ENCODE measurements at regions not wholly inside any gene's neighbourhood (a gene's known extent, or its start where the extent isn't known, plus 50 kb on each side); places are given as distances from the start of the nearest gene placed in this dataset.

DNA sequence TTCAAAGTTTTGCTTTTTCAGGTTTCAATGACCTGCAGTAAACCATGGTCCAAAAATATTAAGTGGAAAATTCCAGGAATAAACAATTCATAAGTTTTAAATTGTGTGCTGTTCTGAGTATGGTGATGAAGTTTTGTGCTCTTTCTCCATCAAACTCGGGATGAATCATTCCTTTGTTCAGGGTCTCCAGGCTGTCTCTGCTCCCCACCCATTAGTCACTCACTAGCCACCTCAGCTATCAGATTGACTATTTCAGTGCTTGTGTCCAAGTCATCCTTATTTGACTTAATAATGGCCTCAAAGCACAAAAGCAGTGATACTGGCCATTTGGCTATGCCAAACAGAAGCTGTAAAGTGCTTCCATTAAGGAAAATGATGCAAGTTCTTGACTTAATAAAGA lies 1140.4 kb downstream of the EFNB2 start:
- DNase-seq (ENCODE audit: low read depth), result no peak
- no peak overlapping the region for H3K4me3 ChIP-seq (ENCODE audit: low read depth, low read length)
- TF ChIP-seq, protein P1, sequence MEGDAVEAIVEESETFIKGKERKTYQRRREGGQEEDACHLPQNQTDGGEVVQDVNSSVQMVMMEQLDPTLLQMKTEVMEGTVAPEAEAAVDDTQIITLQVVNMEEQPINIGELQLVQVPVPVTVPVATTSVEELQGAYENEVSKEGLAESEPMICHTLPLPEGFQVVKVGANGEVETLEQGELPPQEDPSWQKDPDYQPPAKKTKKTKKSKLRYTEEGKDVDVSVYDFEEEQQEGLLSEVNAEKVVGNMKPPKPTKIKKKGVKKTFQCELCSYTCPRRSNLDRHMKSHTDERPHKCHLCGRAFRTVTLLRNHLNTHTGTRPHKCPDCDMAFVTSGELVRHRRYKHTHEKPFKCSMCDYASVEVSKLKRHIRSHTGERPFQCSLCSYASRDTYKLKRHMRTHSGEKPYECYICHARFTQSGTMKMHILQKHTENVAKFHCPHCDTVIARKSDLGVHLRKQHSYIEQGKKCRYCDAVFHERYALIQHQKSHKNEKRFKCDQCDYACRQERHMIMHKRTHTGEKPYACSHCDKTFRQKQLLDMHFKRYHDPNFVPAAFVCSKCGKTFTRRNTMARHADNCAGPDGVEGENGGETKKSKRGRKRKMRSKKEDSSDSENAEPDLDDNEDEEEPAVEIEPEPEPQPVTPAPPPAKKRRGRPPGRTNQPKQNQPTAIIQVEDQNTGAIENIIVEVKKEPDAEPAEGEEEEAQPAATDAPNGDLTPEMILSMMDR (conservative IDR thresholded peaks at IDR 0.05; ENCODE audit: low read depth, low read length), result no peak

DNA sequence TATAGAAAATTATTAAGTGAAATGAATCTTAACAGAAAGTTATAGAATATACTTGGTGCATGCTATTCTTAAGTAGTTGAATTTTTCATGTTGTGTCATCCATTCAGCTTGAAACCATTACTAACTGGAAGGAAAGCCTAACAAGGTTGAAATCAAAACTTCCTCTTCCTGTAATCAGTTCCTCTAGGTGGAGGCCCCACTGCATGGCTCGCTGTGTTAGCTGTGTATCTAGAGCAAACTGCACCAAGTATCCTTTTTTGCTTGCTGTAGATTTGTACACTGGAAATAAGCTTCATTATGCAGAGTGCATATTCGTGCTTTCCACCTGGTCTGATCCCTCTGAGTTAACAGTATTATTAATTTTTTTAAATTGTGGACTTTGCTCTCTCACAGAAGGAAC lies 1146.1 kb downstream of the EFNB2 start:
- TF ChIP-seq, protein P1 (conservative IDR thresholded peaks at IDR 0.05; ENCODE audit: low read depth, low read length), result no peak
- DNase-seq (ENCODE audit: low read depth), result no peak
- no peak overlapping the region for H3K4me3 ChIP-seq (ENCODE audit: low read depth, low read length)

DNA sequence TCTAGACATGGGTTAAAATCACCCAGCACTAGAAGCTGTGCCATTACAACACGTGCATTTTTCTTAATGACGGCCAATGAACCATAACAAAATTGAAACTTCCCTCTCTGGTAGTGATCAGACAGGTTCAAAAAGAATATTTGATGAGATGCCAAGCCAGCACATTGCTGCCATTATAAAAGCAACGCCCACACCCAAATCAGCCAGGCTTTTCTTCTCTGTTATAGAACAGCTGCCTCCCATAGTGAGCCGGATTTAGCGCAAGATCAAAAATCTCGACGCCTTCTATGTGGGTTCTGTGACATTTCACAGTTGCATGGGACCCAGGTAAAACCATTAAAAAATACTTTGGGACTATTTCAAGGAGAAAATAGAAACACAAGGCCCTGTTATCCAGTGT lies 1158.0 kb downstream of the EFNB2 start:
- no peak overlapping the region for H3K4me3 ChIP-seq (ENCODE audit: low read depth, low read length)
- TF ChIP-seq, protein P1 (conservative IDR thresholded peaks at IDR 0.05; ENCODE audit: low read depth, low read length), result no peak
- no peak for DNase-seq (ENCODE audit: low read depth)

DNA sequence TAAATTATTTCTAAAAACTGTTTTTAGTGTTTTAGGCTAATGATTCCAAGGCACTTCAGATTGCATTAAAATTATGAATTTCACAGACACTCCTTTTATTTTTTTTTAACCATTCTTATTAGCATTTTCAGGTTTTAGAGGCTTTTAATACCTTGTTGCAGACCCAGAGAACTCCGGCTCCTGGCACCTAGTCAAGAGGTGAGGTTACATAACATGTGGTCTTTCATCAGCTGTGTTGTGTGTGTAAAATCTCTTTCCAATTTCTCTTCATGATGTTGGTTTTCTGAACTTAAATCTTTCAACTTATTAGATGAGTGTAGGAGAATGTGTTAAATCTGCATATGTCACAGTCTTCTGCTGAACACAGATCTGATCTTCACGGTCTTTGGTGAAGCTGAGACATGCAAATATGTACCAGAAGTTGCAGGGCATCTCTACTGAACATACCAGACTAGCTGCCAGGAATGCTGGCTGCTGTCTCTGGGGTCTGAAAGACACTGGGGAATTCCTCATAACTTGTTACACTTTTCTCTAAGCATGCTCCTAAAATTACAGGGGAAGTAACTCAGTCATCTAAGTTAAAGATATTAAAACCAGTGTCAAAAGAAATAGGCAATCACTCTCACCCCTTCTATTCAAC lies 1165.3 kb downstream of the EFNB2 start:
- TF ChIP-seq, protein P1 (conservative IDR thresholded peaks at IDR 0.05; ENCODE audit: low read depth, low read length), result no peak
- no peak for DNase-seq (ENCODE audit: low read depth)
- no peak overlapping the region for H3K4me3 ChIP-seq (ENCODE audit: low read depth, low read length)

DNA sequence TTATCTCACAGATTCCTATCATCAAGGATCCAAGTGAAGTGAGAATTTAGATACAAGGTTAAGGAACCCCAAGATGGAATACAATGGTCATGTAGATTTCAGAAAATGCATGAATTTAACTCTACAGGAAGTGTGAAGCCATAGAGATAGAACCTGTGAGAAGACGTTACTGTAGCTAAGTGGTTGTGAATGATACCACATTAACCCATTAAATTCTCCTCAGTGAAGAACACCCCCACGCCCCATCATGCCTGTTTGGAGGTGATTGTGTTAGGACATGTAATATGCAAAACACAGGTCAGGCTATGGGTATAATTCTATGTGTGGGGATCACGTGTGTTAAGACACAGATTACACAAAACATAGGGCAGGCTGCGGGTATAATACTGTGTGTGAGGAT lies 1166.7 kb downstream of the EFNB2 start:
- no peak overlapping the region for H3K4me3 ChIP-seq (ENCODE audit: low read depth, low read length)
- TF ChIP-seq, protein P1 (conservative IDR thresholded peaks at IDR 0.05; ENCODE audit: low read depth, low read length), result no peak
- DNase-seq (ENCODE audit: low read depth), result no peak

DNA sequence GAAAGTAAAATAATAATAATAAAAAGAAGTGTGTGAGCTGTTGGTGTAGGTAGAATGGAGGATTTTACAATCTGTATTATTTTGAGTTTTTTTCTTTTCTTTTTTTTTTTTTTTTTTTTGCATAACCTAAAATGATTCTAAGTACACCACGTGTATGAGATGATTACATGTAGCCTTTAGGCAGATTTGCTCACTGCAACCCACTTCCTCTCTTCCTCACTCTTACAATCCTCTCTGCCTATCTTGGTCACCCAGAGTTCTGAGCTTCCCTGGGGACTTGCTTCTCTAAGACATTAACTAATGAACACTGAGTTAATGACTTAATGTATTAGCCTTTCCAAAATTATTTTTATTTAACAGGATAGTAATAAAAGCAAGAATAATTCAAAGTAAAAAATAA lies 1169.6 kb downstream of the EFNB2 start:
- H3K4me3 ChIP-seq (ENCODE audit: low read depth, low read length), result no peak overlapping the region
- TF ChIP-seq, protein P1 (conservative IDR thresholded peaks at IDR 0.05; ENCODE audit: low read depth, low read length), result no peak
- DNase-seq (ENCODE audit: low read depth), result no peak

DNA sequence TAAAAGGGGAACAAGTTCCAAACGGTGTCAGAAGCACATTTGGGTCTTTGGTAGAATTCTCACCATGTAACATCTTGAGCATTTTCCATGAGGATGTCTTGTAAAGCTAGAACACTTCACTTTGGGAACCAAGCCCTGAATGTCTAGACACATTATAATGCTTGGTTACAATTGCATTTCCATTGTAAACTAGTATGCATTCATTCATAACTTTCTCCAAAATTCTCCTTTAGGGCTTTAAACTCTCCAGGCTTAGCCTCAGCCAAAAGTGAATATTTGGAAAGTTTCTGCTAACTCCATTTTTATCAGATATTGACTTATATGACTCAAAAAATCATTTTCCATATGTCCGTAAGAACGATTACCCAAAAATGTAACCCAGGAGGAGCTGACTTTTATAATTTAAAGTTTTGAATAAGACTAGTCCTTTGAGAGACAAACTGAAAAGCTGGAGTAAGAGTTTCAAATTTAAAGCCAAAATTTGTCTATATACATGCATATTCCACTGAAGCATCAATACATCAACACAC lies 1170.4 kb downstream of the EFNB2 start:
- H3K4me3 ChIP-seq (ENCODE audit: low read depth, low read length), result no peak overlapping the region
- no peak for DNase-seq (ENCODE audit: low read depth)
- TF ChIP-seq, protein P1 (conservative IDR thresholded peaks at IDR 0.05; ENCODE audit: low read depth, low read length), result no peak
